HCT116 (cell line): ENCODE measurements at regions not wholly inside any gene's neighbourhood (a gene's known extent, or its start where the extent isn't known, plus 50 kb on each side); places are given as distances from the start of the nearest gene placed in this dataset.

Experiments used
- ELF1 ChIP-seq: IDR thresholded peaks from 2 replicates; pipeline ENCODE4 v1.6.1; 2012; ENCODE audit warnings: low read depth, borderline replicate concordance
- EZH2 ChIP-seq: fragments of 200-600 bp; sonication (generic); IDR thresholded peaks from 2 replicates; pipeline ENCODE4 v1.6.1; 2017; ENCODE audit warnings: antibody characterized with exemption, mixed run types
- JUND ChIP-seq: IDR thresholded peaks from 2 replicates; pipeline ENCODE4 v1.6.1; 2012
- ZFX ChIP-seq: fragments of 450-650 bp; IDR thresholded peaks from 2 replicates; pipeline ENCODE4 v1.6.1; 2017

DNA sequence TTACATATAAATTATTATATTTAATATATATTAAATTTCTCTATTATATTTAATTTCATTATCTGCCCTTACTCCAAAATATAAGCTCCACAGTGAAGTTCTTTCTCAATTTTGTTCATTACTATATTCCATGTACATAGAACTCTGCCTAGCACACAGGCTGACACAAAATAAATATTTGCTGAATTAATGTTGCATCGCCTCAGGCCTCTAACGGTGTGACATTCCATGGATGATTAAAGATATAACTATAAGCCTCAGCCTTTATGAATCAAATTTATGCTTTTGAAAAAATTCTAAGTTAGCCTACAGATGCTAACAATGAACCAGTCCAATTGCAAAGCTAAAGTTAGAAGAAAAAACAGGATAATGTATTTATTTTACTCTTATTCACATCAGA is 1337.2 kb upstream of the NRXN1 start:
- TF ChIP-seq ZFX = no peak
- TF ChIP-seq JUND = no peak
- TF ChIP-seq ELF1 = no peak
- no peak for TF ChIP-seq EZH2
